ENCODE measurements at regions not wholly inside any gene's neighbourhood (a gene's known extent, or its start where the extent isn't known, plus 50 kb on each side); places are given as distances from the start of the nearest gene placed in this dataset.

GRCh38 chr9:29038332-29038731 is 1465.1 kb upstream of the C9orf72 start:
- Histone ChIP-seq H3K27me3 (no peaks in the 10 kb centered on the region), H3K27ac (no peak overlapping the region), H3K4me3 (no peak overlapping the region), H3K36me3 (no peaks in the 10 kb centered on the region), H3K4me1 (ENCODE audit: insufficient read depth) (no peaks in the 10 kb centered on the region), H3K9me3 (no peaks in the 10 kb centered on the region)
- TF ChIP-seq POLR2A (IDR thresholded peaks at IDR 0.05) (no peak), EP300 (IDR thresholded peaks at IDR 0.05) (no peak), CTCF (IDR thresholded peaks at IDR 0.05) (no peak)
- intact Hi-C loops (cut with DNase I) = no loop called here
- DNase-seq = no peak

- Histone ChIP-seq H3K9me3 (no peaks in the 10 kb centered on the region), H3K4me3 (no peak overlapping the region), H3K4me1 (ENCODE audit: insufficient read depth) (no peaks in the 10 kb centered on the region), H3K36me3 (no peaks in the 10 kb centered on the region), H3K27me3 (no peaks in the 10 kb centered on the region), H3K27ac (no peak overlapping the region)
- DNase-seq = no peak
- intact Hi-C loops (cut with DNase I) = no loop called here
- TF ChIP-seq EP300 (IDR thresholded peaks at IDR 0.05) (no peak), CTCF (IDR thresholded peaks at IDR 0.05) (no peak), POLR2A (IDR thresholded peaks at IDR 0.05) (no peak)
- 71 to 77% (median 72%) methylated on average over 2 of the region's 2 CpGs for WGBS, 3 donors
Observed at GRCh38 chr9:29039258-29039657, 1466.0 kb upstream of the C9orf72 start.

- DNase-seq = no peak
- Histone ChIP-seq H3K27ac (no peak overlapping the region), H3K36me3 (no peaks in the 10 kb centered on the region), H3K27me3 (no peaks in the 10 kb centered on the region), H3K9me3 (no peaks in the 10 kb centered on the region), H3K4me3 (no peak overlapping the region), H3K4me1 (ENCODE audit: insufficient read depth) (no peaks in the 10 kb centered on the region)
- intact Hi-C loops (cut with DNase I) = no loop called here
- 80 to 87% (median 83%) methylated on average over 1 of the region's 1 CpG for WGBS, 3 donors
- TF ChIP-seq POLR2A (IDR thresholded peaks at IDR 0.05) = no peak
- no peak for TF ChIP-seq EP300 (IDR thresholded peaks at IDR 0.05)
- TF ChIP-seq CTCF (IDR thresholded peaks at IDR 0.05) = no peak
Observed at GRCh38 chr9:29043072-29043471, 1469.8 kb upstream of the C9orf72 start.

GRCh38 chr9:29044959-29045358 is 1471.7 kb upstream of the C9orf72 start:
- Histone ChIP-seq H3K27ac (no peak overlapping the region), H3K27me3 (no peaks in the 10 kb centered on the region), H3K4me1 (ENCODE audit: insufficient read depth) (no peaks in the 10 kb centered on the region), H3K36me3 (no peaks in the 10 kb centered on the region), H3K4me3 (no peak overlapping the region), H3K9me3 (no peaks in the 10 kb centered on the region)
- TF ChIP-seq CTCF (IDR thresholded peaks at IDR 0.05) (no peak), POLR2A (IDR thresholded peaks at IDR 0.05) (no peak), EP300 (IDR thresholded peaks at IDR 0.05) (no peak)
- DNase-seq = no peak
- intact Hi-C loops (cut with DNase I) = no loop called here
- 87 to 92% (median 89%) methylated on average over 2 of the region's 2 CpGs for WGBS, 3 donors

- H3K9me3 ChIP-seq = no peaks in the 10 kb centered on the region
- H3K36me3 ChIP-seq = no peaks in the 10 kb centered on the region
- no peak overlapping the region for H3K4me3 ChIP-seq
- intact Hi-C loops (cut with DNase I) = no loop called here
- no peak overlapping the region for H3K27ac ChIP-seq
- no peak for DNase-seq
- H3K4me1 ChIP-seq (ENCODE audit: insufficient read depth) = no peaks in the 10 kb centered on the region
- no peaks in the 10 kb centered on the region for H3K27me3 ChIP-seq
- TF ChIP-seq POLR2A (IDR thresholded peaks at IDR 0.05) (no peak), CTCF (IDR thresholded peaks at IDR 0.05) (no peak), EP300 (IDR thresholded peaks at IDR 0.05) (no peak)
- 47 to 57% (median 51%) methylated on average over 1 of the region's 1 CpG for WGBS, 3 donors
Observed at GRCh38 chr9:29060041-29060440, 1486.8 kb upstream of the C9orf72 start.

Data from ovary (tissue), 7 donors.